Kidney epithelial cell (primary cell): ENCODE measurements at regions not wholly inside any gene's neighbourhood (a gene's known extent, or its start where the extent isn't known, plus 50 kb on each side); places are given as distances from the start of the nearest gene placed in this dataset.

Experiments used
- DNase-seq: peaks from one replicate; pipeline ENCODE4 v3.0.0-alpha.2; 2010; ENCODE audit warnings: low read depth
- H3K27me3 ChIP-seq: 2 replicates; pipeline ENCODE4 v1.6.0; 2011; ENCODE audit warnings: low read length; ENCODE audit not compliant: control insufficient read depth, insufficient read depth
- H3K36me3 ChIP-seq: 2 replicates; pipeline ENCODE4 v1.5.1; 2011; ENCODE audit warnings: low read length; ENCODE audit not compliant: control insufficient read depth, insufficient read depth
- H3K4me3 ChIP-seq: 2 replicates; pipeline ENCODE4 v1.5.1; 2011; ENCODE audit warnings: low read depth, mild to moderate bottlenecking, control low read depth, low read length
- TF ChIP-seq, protein P1 (sequence below): IDR thresholded peaks from 2 replicates; pipeline ENCODE4 v1.5.1; 2011; ENCODE audit warnings: mild to moderate bottlenecking, moderate library complexity, low read length, control low read depth, inconsistent platforms; ENCODE audit not compliant: insufficient read depth, poor library complexity, severe bottlenecking

DNA sequence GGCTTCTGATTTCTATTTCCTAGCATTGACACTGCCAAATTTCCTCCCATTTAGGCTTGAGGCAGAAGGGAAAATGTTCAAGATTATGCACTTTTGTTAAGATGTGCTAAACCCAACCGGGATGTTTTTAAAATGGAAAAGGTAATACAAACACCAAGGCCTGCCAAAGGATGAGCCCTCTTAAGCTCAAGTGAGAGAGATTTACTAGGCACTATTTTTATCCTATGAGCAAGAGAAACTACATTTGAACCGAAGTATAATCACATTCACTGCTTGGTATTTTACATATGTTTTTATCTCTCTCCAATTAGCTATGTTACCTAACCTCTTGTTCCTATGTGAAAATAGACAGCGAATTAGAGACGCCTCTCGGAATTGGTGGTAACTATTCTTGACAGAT, 295.8 kb downstream of the GABRB3 start:
- H3K27me3 ChIP-seq: no peaks in the 10 kb centered on the region
- H3K36me3 ChIP-seq: no peaks in the 10 kb centered on the region
- TF ChIP-seq, protein P1, sequence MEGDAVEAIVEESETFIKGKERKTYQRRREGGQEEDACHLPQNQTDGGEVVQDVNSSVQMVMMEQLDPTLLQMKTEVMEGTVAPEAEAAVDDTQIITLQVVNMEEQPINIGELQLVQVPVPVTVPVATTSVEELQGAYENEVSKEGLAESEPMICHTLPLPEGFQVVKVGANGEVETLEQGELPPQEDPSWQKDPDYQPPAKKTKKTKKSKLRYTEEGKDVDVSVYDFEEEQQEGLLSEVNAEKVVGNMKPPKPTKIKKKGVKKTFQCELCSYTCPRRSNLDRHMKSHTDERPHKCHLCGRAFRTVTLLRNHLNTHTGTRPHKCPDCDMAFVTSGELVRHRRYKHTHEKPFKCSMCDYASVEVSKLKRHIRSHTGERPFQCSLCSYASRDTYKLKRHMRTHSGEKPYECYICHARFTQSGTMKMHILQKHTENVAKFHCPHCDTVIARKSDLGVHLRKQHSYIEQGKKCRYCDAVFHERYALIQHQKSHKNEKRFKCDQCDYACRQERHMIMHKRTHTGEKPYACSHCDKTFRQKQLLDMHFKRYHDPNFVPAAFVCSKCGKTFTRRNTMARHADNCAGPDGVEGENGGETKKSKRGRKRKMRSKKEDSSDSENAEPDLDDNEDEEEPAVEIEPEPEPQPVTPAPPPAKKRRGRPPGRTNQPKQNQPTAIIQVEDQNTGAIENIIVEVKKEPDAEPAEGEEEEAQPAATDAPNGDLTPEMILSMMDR: no peak
- H3K4me3 ChIP-seq: no peak overlapping the region
- no peak for DNase-seq

DNA sequence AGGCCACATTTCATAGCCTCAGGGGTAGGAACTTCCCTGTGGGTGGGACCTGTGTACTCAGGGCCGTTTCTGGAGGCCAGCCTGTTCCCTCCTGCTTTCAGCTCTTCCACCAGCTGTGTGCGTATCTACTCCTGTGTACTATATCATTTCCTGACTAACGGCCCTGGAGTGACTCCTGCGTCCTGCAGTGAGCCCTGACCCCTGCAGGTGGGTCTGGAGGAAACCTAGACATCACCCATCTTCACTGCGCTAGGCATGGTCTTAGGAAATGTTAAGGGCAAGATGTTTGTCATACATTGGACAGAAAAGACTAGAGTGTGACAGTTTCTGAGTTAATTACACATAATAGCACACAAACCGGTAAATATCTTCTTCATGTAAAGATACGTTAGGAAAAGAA, 297.3 kb downstream of the GABRB3 start:
- no peak for DNase-seq
- Histone ChIP-seq H3K4me3 (no peak overlapping the region), H3K27me3 (no peaks in the 10 kb centered on the region), H3K36me3 (no peaks in the 10 kb centered on the region)
- TF ChIP-seq, protein P1: no peak

DNA sequence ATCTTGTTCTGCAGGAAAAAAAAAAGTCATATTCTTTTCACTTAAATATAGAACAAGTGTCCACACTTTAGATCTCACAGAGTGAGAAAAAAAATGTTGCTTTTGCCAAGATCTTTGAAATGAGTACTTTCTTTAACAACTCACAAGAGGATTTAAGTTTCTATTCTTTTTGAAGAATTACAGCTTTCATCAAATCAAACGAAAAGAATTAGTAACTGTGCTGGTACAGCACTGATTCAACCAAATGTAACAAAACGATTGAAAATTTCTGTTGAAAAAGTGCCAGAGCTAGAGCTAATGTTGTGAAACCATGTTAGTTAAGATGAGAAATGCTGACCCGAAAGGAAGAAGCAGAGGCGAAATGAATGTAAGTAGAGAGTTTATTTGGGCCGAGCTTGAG, 300.2 kb downstream of the GABRB3 start:
- no peaks in the 10 kb centered on the region for H3K27me3 ChIP-seq

DNA sequence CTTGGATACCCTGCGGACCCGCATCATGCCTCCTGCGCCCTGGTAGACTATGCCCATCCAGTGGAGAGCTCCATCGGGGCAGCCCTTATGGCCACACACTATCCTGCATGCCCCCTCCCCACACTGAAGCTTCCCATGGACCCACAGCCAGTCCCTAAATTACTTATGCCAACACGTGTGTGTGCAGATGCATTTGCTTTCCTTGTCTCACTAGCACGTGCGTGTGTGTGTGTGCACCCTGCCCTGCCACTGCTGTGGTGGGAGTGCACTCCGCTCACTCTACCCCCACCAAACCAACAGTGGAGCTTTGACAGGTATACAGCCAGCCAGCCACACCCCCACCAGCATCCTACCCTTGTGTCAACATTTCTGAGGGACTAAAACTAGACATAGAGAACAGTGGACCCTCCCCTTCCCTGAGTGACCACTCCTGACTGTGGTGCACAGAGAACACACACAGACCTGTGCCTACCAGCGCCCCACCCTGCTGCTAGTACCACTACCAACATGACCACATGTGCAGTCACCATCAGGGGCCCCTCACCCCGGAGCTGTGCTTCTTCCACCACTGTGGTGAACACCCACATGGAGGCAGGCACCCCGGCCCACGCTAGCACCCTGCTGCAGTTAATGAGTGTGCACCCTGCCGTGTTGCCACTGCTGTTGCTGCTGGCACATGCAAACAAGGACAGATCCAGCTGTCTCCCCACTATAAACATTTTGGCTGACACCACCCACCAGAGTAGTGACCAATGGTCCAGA, 310.8 kb downstream of the GABRB3 start:
- DNase-seq: no peak
- no peaks in the 10 kb centered on the region for H3K36me3 ChIP-seq
- no peak overlapping the region for H3K4me3 ChIP-seq
- H3K27me3 ChIP-seq: no peaks in the 10 kb centered on the region
- TF ChIP-seq, protein P1: no peak

More for the DNA sequence above, 300.2 kb downstream of the GABRB3 start:
- H3K4me3 ChIP-seq: no peak overlapping the region
- H3K36me3 ChIP-seq: no peaks in the 10 kb centered on the region
- TF ChIP-seq, protein P1: no peak
- no peak for DNase-seq

DNA sequence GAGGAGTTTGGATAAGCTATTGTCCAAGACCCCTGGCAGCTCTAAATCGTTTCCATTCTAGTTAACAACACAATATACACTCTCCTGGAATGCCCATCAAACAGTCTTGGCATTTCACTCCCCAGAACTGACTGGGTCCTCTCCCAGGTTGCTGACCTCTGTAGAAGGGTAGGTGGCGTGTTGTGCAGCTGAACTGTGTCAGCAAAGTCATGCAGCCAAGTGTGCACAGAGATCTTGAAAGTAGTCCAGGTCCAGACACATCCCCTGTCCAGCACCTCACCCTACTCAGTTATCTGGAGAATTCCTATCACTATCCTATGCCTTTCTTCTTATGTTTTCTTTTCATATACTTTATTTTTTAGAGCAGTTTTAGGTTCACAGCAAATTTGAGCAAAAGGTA, 312.7 kb downstream of the GABRB3 start:
- no peaks in the 10 kb centered on the region for H3K36me3 ChIP-seq
- DNase-seq: no peak
- TF ChIP-seq, protein P1: no peak
- H3K4me3 ChIP-seq: no peak overlapping the region
- no peaks in the 10 kb centered on the region for H3K27me3 ChIP-seq

DNA sequence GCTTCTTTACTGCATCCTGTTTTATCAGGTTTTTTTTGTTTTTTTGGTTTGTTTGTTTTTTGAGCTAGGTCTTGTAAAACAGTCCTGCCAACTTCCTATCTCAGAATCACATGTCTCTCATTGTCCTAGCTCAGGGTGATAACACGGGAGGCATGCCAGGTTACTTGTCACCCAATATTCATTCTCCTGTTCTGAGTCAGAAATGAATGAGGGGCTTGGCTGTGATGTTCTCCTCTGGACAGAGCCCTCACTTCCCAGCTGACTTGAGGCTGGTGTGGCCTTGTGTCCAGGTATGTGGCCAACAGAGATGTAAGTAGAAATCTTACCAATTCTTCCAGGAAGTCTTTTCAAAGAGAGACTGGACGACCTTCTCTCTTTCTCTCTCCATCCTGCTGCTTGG, 317.0 kb downstream of the GABRB3 start:
- Histone ChIP-seq H3K4me3 (no peak overlapping the region), H3K36me3 (no peaks in the 10 kb centered on the region), H3K27me3 (no peaks in the 10 kb centered on the region)
- DNase-seq: no peak
- TF ChIP-seq, protein P1: no peak
